ENCODE measurements at regions not wholly inside any gene's neighbourhood (a gene's known extent, or its start where the extent isn't known, plus 50 kb on each side); places are given as distances from the start of the nearest gene placed in this dataset.

DNA sequence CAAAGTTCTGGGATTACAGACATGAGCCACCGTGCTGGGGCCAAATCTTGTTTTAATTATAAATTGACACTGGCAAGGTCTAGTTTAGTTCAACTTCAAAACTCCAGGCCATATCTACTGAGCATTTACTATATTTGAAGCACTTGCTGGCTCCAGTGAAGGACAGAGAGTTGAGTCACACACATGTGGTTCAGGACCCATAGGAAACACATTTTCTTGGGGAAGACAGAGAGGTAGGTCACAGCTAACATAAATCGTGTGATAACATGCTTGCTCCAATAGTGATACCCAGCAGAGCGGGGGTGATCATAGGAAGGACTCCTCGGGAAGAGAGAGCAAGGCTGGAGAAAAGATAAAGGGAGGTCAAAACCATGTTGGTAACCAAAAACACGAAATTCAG is 170.6 kb upstream of the TSC22D1 start:
- 96% methylated on average over 5 of the region's 5 CpGs for WGBS

DNA sequence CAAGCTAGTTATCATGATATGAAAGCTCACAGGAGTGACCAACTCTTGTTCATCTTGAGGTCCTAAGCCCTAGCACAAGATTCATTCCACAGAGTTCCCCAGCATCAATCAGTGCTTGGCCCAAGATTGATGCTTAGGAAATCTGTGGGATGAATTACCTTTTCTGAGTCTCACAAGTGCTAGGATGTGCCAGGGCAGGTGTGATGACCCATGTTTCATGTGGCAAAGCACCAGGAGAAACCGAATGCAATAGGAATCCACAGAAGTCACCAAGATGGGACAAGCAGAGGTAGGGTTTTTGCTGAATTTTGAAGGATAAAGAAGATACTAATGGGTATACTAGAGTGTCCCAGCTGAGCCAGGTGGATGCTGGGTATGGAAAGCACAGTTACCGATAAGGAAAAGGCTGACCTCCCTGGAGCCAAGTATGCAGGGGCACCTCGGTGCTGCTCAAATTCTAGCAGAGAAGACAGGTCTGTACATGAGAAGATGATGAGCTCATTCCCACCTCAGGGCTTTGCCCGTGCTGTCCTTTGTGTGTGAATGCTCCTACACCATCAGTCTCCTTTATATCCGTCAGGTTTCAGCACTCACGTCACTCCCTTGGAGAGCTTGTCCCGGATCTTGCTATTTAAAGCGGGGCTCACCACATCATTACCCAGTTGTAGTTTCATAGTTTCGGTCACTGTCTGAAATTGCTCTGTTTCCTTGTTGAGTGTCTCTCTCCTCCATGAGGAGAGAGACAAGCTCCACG is 168.9 kb upstream of the TSC22D1 start:
- Histone ChIP-seq H3K9me3 (ENCODE audit: control insufficient read depth in 2 of 2, insufficient read depth in 1 of 2, low read length in 1 of 2) (no peaks in the 10 kb centered on the region), H3K27ac (ENCODE audit: low read depth in 1 of 2, low read length in 1 of 2) (no peak overlapping the region), H3K27me3 (ENCODE audit: control insufficient read depth in 2 of 2, insufficient read depth in 1 of 2, low read length in 1 of 2) (no peaks in the 10 kb centered on the region), H3K4me1 (ENCODE audit: control insufficient read depth in 2 of 2, insufficient read depth in 2 of 2, low read length in 2 of 2) (no peaks in the 10 kb centered on the region), H3K4me3 (ENCODE audit: low read length in 2 of 2) (no peak overlapping the region), H3K36me3 (ENCODE audit: control insufficient read depth in 2 of 2, insufficient read depth in 2 of 2, low read length in 1 of 2) (no peaks in the 10 kb centered on the region)
- DNase-seq (ENCODE audit: low read depth in 6 of 9, low spot score in 9 of 9): no peak
- WGBS: 94% methylated on average over 10 of the region's 10 CpGs

More for the DNA sequence above, 170.6 kb upstream of the TSC22D1 start:
- no peak for DNase-seq (ENCODE audit: low read depth in 6 of 9, low spot score in 9 of 9)
- no peaks in the 10 kb centered on the region for H3K9me3 ChIP-seq (ENCODE audit: control insufficient read depth in 2 of 2, insufficient read depth in 1 of 2, low read length in 1 of 2)
- H3K27me3 ChIP-seq (ENCODE audit: control insufficient read depth in 2 of 2, insufficient read depth in 1 of 2, low read length in 1 of 2): no peaks in the 10 kb centered on the region
- H3K36me3 ChIP-seq (ENCODE audit: control insufficient read depth in 2 of 2, insufficient read depth in 2 of 2, low read length in 1 of 2): no peaks in the 10 kb centered on the region
- no peak overlapping the region for H3K27ac ChIP-seq (ENCODE audit: low read depth in 1 of 2, low read length in 1 of 2)
- H3K4me1 ChIP-seq (ENCODE audit: control insufficient read depth in 2 of 2, insufficient read depth in 2 of 2, low read length in 2 of 2): no peaks in the 10 kb centered on the region
- no peak overlapping the region for H3K4me3 ChIP-seq (ENCODE audit: low read length in 2 of 2)

DNA sequence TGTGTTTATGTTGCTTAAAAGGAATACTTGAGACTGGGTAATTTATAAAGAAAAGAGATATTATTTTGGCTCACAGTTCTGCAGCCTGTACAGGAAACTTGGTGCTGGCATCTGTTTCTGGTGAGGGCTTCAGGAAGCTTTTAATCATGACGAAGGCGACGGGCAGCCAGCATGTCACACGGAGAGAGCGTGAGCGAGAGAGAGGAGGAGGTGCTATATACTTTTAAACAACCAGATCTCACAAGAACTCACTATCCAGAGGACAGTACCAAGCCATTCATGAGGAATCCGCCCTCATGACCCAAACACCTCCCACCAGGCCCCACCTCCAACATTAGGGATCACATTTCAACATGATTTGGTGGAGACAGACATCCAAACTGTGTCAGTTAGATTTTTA is 163.4 kb upstream of the TSC22D1 start:
- Histone ChIP-seq H3K4me3 (ENCODE audit: low read length in 2 of 2) (no peak overlapping the region), H3K36me3 (ENCODE audit: control insufficient read depth in 2 of 2, insufficient read depth in 2 of 2, low read length in 1 of 2) (no peaks in the 10 kb centered on the region), H3K27ac (ENCODE audit: low read depth in 1 of 2, low read length in 1 of 2) (no peak overlapping the region), H3K27me3 (ENCODE audit: control insufficient read depth in 2 of 2, insufficient read depth in 1 of 2, low read length in 1 of 2) (no peaks in the 10 kb centered on the region), H3K4me1 (ENCODE audit: control insufficient read depth in 2 of 2, insufficient read depth in 2 of 2, low read length in 2 of 2) (no peaks in the 10 kb centered on the region), H3K9me3 (ENCODE audit: control insufficient read depth in 2 of 2, insufficient read depth in 1 of 2, low read length in 1 of 2) (no peaks in the 10 kb centered on the region)
- WGBS: 91% methylated on average over 7 of the region's 7 CpGs
- no peak for DNase-seq (ENCODE audit: low read depth in 6 of 9, low spot score in 9 of 9)

DNA sequence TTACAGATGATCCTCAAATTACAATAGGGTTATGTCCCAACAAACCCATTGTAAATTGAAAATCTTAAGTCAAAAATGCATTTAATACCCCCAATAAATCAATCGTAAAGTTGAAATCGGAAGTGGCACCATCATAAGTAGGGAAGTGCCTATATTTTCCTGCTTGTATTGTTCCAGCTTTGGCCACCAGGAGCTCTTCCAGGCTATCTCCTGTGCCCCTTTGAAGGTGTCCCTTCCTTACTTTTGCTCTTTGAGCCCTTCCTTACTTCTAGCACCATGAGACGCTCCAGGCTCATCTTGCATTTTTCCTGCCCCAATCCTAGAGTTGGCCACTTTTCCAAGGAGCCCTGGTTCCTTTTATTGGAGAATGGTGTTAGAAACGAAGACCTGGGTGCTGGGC is 163.0 kb upstream of the TSC22D1 start:
- no peak for DNase-seq (ENCODE audit: low read depth in 6 of 9, low spot score in 9 of 9)
- Histone ChIP-seq H3K27me3 (ENCODE audit: control insufficient read depth in 2 of 2, insufficient read depth in 1 of 2, low read length in 1 of 2) (no peaks in the 10 kb centered on the region), H3K27ac (ENCODE audit: low read depth in 1 of 2, low read length in 1 of 2) (no peak overlapping the region), H3K4me3 (ENCODE audit: low read length in 2 of 2) (no peak overlapping the region), H3K36me3 (ENCODE audit: control insufficient read depth in 2 of 2, insufficient read depth in 2 of 2, low read length in 1 of 2) (no peaks in the 10 kb centered on the region), H3K9me3 (ENCODE audit: control insufficient read depth in 2 of 2, insufficient read depth in 1 of 2, low read length in 1 of 2) (no peaks in the 10 kb centered on the region), H3K4me1 (ENCODE audit: control insufficient read depth in 2 of 2, insufficient read depth in 2 of 2, low read length in 2 of 2) (no peaks in the 10 kb centered on the region)
- 83% methylated on average over 4 of the region's 4 CpGs for WGBS

DNA sequence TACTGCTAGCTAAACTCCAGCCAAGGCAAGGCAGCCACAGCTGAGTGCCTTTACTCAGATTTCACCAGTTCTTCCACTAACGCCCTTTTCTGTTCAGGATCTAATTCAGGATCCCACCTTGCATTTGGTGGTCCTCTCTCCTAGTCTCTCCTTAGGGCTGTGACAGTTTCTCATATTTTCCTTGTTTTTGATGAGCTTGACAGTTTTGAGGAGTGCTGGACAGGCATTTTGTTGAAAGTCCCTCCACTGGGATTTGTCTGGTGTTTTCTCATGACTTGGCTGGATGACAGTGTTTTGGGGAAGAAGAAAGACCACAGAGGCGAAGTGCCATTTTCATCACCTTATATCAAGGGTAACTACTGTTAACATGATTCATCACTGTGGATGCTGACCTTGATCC is 162.3 kb upstream of the TSC22D1 start:
- Histone ChIP-seq H3K36me3 (ENCODE audit: control insufficient read depth in 2 of 2, insufficient read depth in 2 of 2, low read length in 1 of 2) (no peaks in the 10 kb centered on the region), H3K9me3 (ENCODE audit: control insufficient read depth in 2 of 2, insufficient read depth in 1 of 2, low read length in 1 of 2) (no peaks in the 10 kb centered on the region), H3K27ac (ENCODE audit: low read depth in 1 of 2, low read length in 1 of 2) (no peak overlapping the region), H3K4me3 (ENCODE audit: low read length in 2 of 2) (no peak overlapping the region), H3K27me3 (ENCODE audit: control insufficient read depth in 2 of 2, insufficient read depth in 1 of 2, low read length in 1 of 2) (no peaks in the 10 kb centered on the region), H3K4me1 (ENCODE audit: control insufficient read depth in 2 of 2, insufficient read depth in 2 of 2, low read length in 2 of 2) (no peaks in the 10 kb centered on the region)
- no peak for DNase-seq (ENCODE audit: low read depth in 6 of 9, low spot score in 9 of 9)
- 94% methylated on average over 2 of the region's 2 CpGs for WGBS

DNA sequence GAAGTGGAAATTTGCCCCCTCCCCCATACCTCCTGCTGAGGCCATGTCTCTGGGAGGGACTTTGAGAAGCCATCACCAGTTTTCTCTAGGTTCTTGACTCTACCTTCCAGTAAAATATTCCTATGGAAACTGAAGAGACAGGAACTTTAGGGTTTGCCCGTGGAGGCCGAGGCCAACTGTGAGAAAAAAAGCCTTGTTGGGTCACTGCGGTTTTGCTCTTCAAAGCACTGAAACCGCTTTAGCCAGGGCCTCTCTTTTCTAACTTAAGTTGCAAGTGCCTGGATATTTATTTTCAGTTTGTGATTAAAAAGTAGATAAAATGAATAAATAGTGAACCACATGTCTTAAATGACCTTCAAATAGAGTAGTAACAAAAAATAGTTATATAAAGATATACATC is 159.7 kb upstream of the TSC22D1 start:
- H3K9me3 ChIP-seq (ENCODE audit: control insufficient read depth in 2 of 2, insufficient read depth in 1 of 2, low read length in 1 of 2): no peaks in the 10 kb centered on the region
- H3K27ac ChIP-seq (ENCODE audit: low read depth in 1 of 2, low read length in 1 of 2): no peak overlapping the region
- H3K4me3 ChIP-seq (ENCODE audit: low read length in 2 of 2): no peak overlapping the region
- no peak for DNase-seq (ENCODE audit: low read depth in 6 of 9, low spot score in 9 of 9)
- WGBS: 95% methylated on average over 4 of the region's 4 CpGs
- H3K27me3 ChIP-seq (ENCODE audit: control insufficient read depth in 2 of 2, insufficient read depth in 1 of 2, low read length in 1 of 2): no peaks in the 10 kb centered on the region
- H3K36me3 ChIP-seq (ENCODE audit: control insufficient read depth in 2 of 2, insufficient read depth in 2 of 2, low read length in 1 of 2): no peaks in the 10 kb centered on the region
- no peaks in the 10 kb centered on the region for H3K4me1 ChIP-seq (ENCODE audit: control insufficient read depth in 2 of 2, insufficient read depth in 2 of 2, low read length in 2 of 2)

DNA sequence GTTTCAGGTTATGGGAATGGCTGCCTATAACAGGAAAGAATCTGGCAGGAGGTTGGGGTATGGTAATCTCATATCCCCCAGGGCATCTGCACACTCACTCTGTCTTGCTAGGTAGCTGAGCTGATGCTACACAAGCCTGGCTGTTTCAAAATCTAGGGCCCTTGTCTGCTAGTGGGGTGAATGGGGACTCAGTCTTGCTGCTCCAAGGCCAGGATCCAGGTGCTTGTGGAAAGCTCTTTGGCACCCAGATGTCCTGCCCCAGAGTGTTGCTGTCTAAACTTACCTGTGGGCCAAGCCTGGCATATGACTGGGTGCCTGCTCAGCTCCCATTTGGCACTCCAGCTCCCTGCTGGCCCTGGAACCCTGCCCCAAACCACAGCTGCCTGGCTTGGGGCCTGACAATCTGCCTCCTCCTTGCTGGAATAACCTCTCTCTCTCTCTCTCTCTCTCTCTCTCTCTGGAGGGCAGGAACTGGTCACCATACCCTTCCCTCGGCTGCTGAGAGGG is 158.1 kb upstream of the TSC22D1 start:
- 97% methylated on average over 1 of the region's 1 CpG for WGBS
- Histone ChIP-seq H3K27me3 (ENCODE audit: control insufficient read depth in 2 of 2, insufficient read depth in 1 of 2, low read length in 1 of 2) (no peaks in the 10 kb centered on the region), H3K4me3 (ENCODE audit: low read length in 2 of 2) (no peak overlapping the region), H3K9me3 (ENCODE audit: control insufficient read depth in 2 of 2, insufficient read depth in 1 of 2, low read length in 1 of 2) (no peaks in the 10 kb centered on the region), H3K36me3 (ENCODE audit: control insufficient read depth in 2 of 2, insufficient read depth in 2 of 2, low read length in 1 of 2) (no peaks in the 10 kb centered on the region), H3K4me1 (ENCODE audit: control insufficient read depth in 2 of 2, insufficient read depth in 2 of 2, low read length in 2 of 2) (no peaks in the 10 kb centered on the region), H3K27ac (ENCODE audit: low read depth in 1 of 2, low read length in 1 of 2) (no peak overlapping the region)
- DNase-seq (ENCODE audit: low read depth in 6 of 9, low spot score in 9 of 9): no peak

DNA sequence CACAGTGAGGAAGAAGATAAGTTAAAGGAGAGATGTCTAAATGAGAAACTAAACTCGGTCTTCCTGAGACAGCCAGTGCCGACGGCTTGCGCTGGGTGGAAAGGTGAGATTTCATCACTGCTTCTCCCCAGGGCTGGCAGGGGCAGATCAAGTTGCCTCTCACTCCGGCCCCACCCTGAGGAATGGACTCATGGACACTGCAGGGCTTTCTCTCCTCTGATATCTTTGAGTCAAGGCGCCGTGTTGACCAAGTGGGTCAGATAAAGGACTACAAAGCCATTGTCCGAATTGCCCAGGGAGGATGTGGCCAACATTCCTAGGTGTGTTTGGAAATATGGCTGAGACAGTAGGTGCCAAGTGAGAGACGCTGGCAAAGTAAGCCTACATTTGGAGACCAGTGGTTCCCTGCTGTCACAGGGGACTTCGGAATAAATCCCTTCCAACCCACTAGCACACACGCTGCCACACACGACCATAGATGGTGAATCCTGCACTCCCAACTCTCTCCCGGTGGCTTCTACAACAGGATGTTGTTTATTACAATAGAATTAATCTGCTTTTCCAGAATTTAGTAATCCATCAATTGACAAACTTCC is 156.5 kb upstream of the TSC22D1 start:
- no peaks in the 10 kb centered on the region for H3K27me3 ChIP-seq (ENCODE audit: control insufficient read depth in 2 of 2, insufficient read depth in 1 of 2, low read length in 1 of 2)

DNA sequence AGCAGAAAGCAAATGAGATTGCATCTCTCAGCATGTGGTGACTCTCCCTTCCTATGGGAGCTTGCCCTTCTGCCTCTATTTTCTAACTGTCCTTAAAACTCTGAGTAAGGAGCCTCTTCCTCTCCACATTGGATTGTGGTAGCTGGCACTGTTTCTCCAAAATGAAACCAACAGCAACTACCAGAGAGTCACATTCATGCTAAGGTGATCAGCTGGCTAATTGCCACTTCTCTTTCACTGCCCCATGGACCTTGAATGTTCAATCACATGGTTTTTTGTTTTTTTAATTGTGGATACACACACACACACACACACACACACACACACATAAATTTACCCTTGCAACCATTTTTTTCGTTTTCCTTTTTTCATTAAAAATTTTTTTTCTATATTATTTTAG is 154.7 kb upstream of the TSC22D1 start:
- H3K9me3 ChIP-seq (ENCODE audit: control insufficient read depth in 2 of 2, insufficient read depth in 1 of 2, low read length in 1 of 2): no peaks in the 10 kb centered on the region
- H3K4me3 ChIP-seq (ENCODE audit: low read length in 2 of 2): no peak overlapping the region
- 39% methylated on average over 1 of the region's 1 CpG for WGBS

More for the DNA sequence above, 156.5 kb upstream of the TSC22D1 start:
- Histone ChIP-seq H3K27ac (ENCODE audit: low read depth in 1 of 2, low read length in 1 of 2) (no peak overlapping the region), H3K4me1 (ENCODE audit: control insufficient read depth in 2 of 2, insufficient read depth in 2 of 2, low read length in 2 of 2) (no peaks in the 10 kb centered on the region), H3K9me3 (ENCODE audit: control insufficient read depth in 2 of 2, insufficient read depth in 1 of 2, low read length in 1 of 2) (no peaks in the 10 kb centered on the region), H3K4me3 (ENCODE audit: low read length in 2 of 2) (no peak overlapping the region), H3K36me3 (ENCODE audit: control insufficient read depth in 2 of 2, insufficient read depth in 2 of 2, low read length in 1 of 2) (no peaks in the 10 kb centered on the region)
- 94% methylated on average over 13 of the region's 13 CpGs for WGBS
- DNase-seq (ENCODE audit: low read depth in 6 of 9, low spot score in 9 of 9): no peak

More for the DNA sequence above, 154.7 kb upstream of the TSC22D1 start:
- no peak overlapping the region for H3K27ac ChIP-seq (ENCODE audit: low read depth in 1 of 2, low read length in 1 of 2)
- no peaks in the 10 kb centered on the region for H3K36me3 ChIP-seq (ENCODE audit: control insufficient read depth in 2 of 2, insufficient read depth in 2 of 2, low read length in 1 of 2)
- no peaks in the 10 kb centered on the region for H3K27me3 ChIP-seq (ENCODE audit: control insufficient read depth in 2 of 2, insufficient read depth in 1 of 2, low read length in 1 of 2)
- H3K4me1 ChIP-seq (ENCODE audit: control insufficient read depth in 2 of 2, insufficient read depth in 2 of 2, low read length in 2 of 2): no peaks in the 10 kb centered on the region
- no peak for DNase-seq (ENCODE audit: low read depth in 6 of 9, low spot score in 9 of 9)
